Peyer's patch (tissue), 4 donors: ENCODE measurements at regions not wholly inside any gene's neighbourhood (a gene's known extent, or its start where the extent isn't known, plus 50 kb on each side); places are given as distances from the start of the nearest gene placed in this dataset.

ENCODE experiments used
- POLR2A ChIP-seq, 2 donors: fragments of 450-650 bp; IDR thresholded peaks; one replicate each; pipeline ENCODE4 v1.5.1; 2017; ENCODE audit warnings: antibody characterized with exemption in 2 of 2, mild to moderate bottlenecking in 2 of 2, moderate library complexity in 2 of 2
- TF ChIP-seq, protein P1 (sequence below), 6 experiments: fragments of 450-650 bp in 4 of 6; fragments of 200-600 bp in 2 of 6; sonication (generic) in 1 of 6; IDR thresholded peaks; one replicate each; pipeline ENCODE4 v1.5.1; 2017 to 2019; ENCODE audit warnings: antibody characterized with exemption in 6 of 6, mild to moderate bottlenecking in 3 of 6, moderate library complexity in 1 of 6

DNA sequence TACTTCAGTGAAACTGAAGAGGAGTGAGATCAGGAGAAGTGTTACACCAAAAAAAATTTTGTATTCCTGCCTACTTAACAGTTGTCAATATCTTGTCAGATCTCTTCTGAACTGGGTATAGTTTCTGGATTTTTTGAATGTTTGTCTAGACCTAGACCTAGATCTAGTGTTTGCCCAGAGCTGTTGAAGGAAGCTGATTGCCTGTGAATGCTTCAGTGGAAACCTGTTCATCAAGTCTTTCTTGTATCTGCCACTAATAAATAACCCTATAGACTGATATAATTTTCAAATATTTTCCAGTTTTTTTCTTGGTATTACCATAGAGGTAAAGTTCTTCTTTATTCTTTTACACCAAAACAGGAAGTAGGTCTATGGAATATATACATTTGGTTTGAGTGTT lies 781.5 kb upstream of the FBXO33 start:
- TF ChIP-seq, protein P1, sequence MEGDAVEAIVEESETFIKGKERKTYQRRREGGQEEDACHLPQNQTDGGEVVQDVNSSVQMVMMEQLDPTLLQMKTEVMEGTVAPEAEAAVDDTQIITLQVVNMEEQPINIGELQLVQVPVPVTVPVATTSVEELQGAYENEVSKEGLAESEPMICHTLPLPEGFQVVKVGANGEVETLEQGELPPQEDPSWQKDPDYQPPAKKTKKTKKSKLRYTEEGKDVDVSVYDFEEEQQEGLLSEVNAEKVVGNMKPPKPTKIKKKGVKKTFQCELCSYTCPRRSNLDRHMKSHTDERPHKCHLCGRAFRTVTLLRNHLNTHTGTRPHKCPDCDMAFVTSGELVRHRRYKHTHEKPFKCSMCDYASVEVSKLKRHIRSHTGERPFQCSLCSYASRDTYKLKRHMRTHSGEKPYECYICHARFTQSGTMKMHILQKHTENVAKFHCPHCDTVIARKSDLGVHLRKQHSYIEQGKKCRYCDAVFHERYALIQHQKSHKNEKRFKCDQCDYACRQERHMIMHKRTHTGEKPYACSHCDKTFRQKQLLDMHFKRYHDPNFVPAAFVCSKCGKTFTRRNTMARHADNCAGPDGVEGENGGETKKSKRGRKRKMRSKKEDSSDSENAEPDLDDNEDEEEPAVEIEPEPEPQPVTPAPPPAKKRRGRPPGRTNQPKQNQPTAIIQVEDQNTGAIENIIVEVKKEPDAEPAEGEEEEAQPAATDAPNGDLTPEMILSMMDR (IDR thresholded peaks at IDR 0.05), result no peak
- no peak for TF ChIP-seq POLR2A (IDR thresholded peaks at IDR 0.05)
